Erythroblast (primary cell): ENCODE measurements at regions not wholly inside any gene's neighbourhood (a gene's known extent, or its start where the extent isn't known, plus 50 kb on each side); places are given as distances from the start of the nearest gene placed in this dataset.
"Not testable (repeated sequence)": the region's sequence is repeated elsewhere in the genome, so short reads cannot be mapped to it uniquely, and the experiment has no call there.

ENCODE experiments used
- DNase-seq, 2 experiments: peaks; one replicate each; lab custom pipeline; 2025; lab: John Stamatoyannopoulos, UW
- GATA1 ChIP-seq: IDR thresholded peaks from 2 replicates; pipeline ENCODE4 v1.6.1; 2011; ENCODE audit warnings: low read depth, mild to moderate bottlenecking, control low read depth, low read length, moderate library complexity
- POLR2A ChIP-seq: IDR thresholded peaks from 2 replicates; pipeline ENCODE4 v1.6.1; 2011; ENCODE audit warnings: mild to moderate bottlenecking, low read length

GRCh38 chr3:18224426-18224825, 200.7 kb downstream of the SATB1 start:
- TF ChIP-seq GATA1 (no peak), POLR2A (no peak)
- DNase-seq: no peak

DNA sequence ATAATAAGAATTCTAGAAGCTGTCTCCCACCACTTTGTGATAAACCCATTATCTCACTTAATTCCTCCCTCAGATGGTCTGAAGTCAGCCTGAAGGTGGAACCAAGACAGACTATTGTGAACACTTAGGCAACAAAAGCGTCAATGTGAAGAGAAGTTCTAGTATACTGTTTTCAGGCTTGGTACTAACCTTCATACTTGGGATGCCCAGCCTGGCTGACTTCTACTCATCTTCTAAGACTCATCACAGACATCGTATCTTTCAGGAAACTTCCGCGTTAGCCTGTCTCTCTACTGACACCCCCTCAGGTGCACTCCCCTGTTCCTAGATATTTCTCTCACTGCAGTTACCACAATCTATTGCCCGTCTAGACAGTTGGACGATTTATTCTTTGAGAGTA, 201.2 kb downstream of the SATB1 start:
- TF ChIP-seq GATA1: no peak
- TF ChIP-seq POLR2A: no peak
- no peak for DNase-seq

GRCh38 chr3:18223571-18223970, 201.6 kb downstream of the SATB1 start:
- no peak for DNase-seq
- TF ChIP-seq GATA1 (no peak), POLR2A (no peak)

GRCh38 chr3:18222686-18223085, 202.5 kb downstream of the SATB1 start:
- TF ChIP-seq GATA1: no peak
- no peak for TF ChIP-seq POLR2A
- DNase-seq: no peak

GRCh38 chr3:18217507-18218174, 207.5 kb downstream of the SATB1 start:
- no peak for DNase-seq
- TF ChIP-seq POLR2A (no peak), GATA1 (no peak)

- TF ChIP-seq POLR2A (no peak), GATA1 (no peak)
- no peak for DNase-seq
These were observed 208.1 kb downstream of the SATB1 start for GRCh38 chr3:18216996-18217395.

DNA sequence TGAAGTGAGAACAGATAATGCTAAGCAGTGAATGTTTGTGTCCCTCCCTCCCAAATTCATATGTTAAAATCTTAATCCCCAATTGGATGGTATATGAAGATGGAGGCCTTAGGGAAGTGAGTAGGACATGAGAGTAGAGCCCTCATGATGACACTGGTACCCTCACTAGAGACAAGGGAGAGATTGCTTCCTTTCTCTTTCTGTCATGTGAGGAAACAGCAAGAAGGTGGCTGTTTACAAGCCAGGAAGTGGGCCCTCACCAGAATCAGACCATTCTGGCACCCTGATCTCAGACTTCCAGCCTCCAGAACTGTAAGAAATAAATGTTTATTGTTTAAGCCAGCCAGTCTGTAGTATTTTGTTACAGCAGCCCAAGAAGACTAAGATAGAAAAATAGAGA, 209.5 kb downstream of the SATB1 start:
- DNase-seq: no peak
- TF ChIP-seq GATA1 (no peak), POLR2A (no peak)

DNA sequence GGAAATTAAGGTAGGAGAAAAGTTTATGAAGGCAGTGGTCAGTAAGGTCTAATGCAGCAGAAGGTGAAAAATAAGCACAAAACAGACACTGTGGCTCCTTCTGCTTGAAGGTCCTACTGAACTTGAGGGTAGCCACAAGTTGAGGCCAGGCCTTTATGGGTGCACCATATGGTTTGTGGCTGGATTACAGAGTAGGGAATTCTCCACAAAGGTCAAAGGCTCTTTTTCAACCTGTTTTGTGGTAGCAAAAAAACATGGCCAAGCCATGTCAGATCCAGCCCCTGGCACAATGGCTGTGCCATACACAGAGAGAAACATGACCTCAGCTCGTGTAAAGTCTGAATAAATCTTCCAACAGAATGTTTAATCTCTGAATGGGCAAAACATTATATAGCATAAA, 214.0 kb downstream of the SATB1 start:
- DNase-seq: no peak
- TF ChIP-seq GATA1 (no peak), POLR2A (no peak)

- DNase-seq: no peak
- TF ChIP-seq POLR2A: no peak
- no peak for TF ChIP-seq GATA1
These were observed 216.3 kb downstream of the SATB1 start for GRCh38 chr3:18208856-18209255.

GRCh38 chr3:18208091-18208490, 217.0 kb downstream of the SATB1 start:
- DNase-seq: no peak
- TF ChIP-seq GATA1 (no peak), POLR2A (no peak)

- no peak for DNase-seq
- TF ChIP-seq POLR2A (no peak), GATA1 (no peak)
These were observed 217.9 kb downstream of the SATB1 start for GRCh38 chr3:18207226-18207625.

GRCh38 chr3:18205701-18206100, 219.4 kb downstream of the SATB1 start:
- DNase-seq: not testable (repeated sequence)

GRCh38 chr3:18201315-18201714, 223.8 kb downstream of the SATB1 start:
- TF ChIP-seq GATA1: no peak
- TF ChIP-seq POLR2A: no peak
- DNase-seq: no peak

DNA sequence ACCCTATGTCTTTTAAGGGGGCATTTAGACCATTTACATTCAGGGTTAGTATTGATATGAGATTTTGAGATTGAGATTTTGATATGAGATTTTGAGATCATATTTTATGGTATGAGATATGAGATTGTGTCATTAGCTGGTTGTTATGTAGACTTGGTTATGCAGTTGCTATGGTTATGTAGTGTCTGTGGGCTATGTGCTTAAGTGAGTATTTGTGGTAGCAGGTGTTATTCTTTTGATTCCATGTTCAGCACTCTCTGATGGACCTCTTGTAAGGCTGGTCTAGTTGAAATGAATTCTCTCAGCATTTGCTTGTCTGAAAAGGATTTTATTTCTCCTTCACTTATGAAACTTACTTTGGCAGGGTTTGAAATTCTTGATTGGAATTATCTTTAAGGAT, 225.4 kb downstream of the SATB1 start:
- no peak for DNase-seq
- TF ChIP-seq GATA1 (no peak), POLR2A (no peak)

GRCh38 chr3:18195836-18196235, 229.3 kb downstream of the SATB1 start:
- DNase-seq: no peak

GRCh38 chr3:18194431-18194830, 230.7 kb downstream of the SATB1 start:
- TF ChIP-seq GATA1 (no peak), POLR2A (no peak)
- no peak for DNase-seq

More at GRCh38 chr3:18195836-18196235, 229.3 kb downstream of the SATB1 start:
- TF ChIP-seq GATA1 (no peak), POLR2A (no peak)
